ENCODE measurements at regions not wholly inside any gene's neighbourhood (a gene's known extent, or its start where the extent isn't known, plus 50 kb on each side); places are given as distances from the start of the nearest gene placed in this dataset.

- Histone ChIP-seq H3K4me1 (no peaks in the 10 kb centered on the region), H3K27ac (no peak overlapping the region), H3K36me3 (no peaks in the 10 kb centered on the region), H3K9me3 (no peaks in the 10 kb centered on the region), H3K27me3 (ENCODE audit: low read depth) (no peaks in the 10 kb centered on the region), H3K4me3 (no peak overlapping the region)
- TF ChIP-seq CTCF (IDR thresholded peaks at IDR 0.05), result no peak
- DNase-seq, result no peak
- intact Hi-C loops (cut with DNase I), result no loop called here
- no peak for ATAC-seq
Observed at GRCh38 chr13:37482331-37482730, 116.2 kb downstream of the POSTN start.

GRCh38 chr13:37481885-37482227, 116.7 kb downstream of the POSTN start:
- no peak overlapping the region for H3K4me3 ChIP-seq

GRCh38 chr13:37481011-37481884, 117.3 kb downstream of the POSTN start:
- Histone ChIP-seq H3K27me3 (ENCODE audit: low read depth) (no peaks in the 10 kb centered on the region), H3K4me1 (no peaks in the 10 kb centered on the region), H3K4me3 (no peak overlapping the region), H3K9me3 (no peaks in the 10 kb centered on the region), H3K27ac (no peak overlapping the region), H3K36me3 (no peaks in the 10 kb centered on the region)
- ATAC-seq, result no peak
- intact Hi-C loops (cut with DNase I), result no loop called here
- no peak for TF ChIP-seq CTCF (IDR thresholded peaks at IDR 0.05)
- no peak for DNase-seq

More at GRCh38 chr13:37481885-37482227, 116.7 kb downstream of the POSTN start:
- TF ChIP-seq CTCF (IDR thresholded peaks at IDR 0.05), result no peak
- intact Hi-C loops (cut with DNase I), result no loop called here
- H3K4me1 ChIP-seq, result no peaks in the 10 kb centered on the region
- no peak overlapping the region for H3K27ac ChIP-seq
- no peak for DNase-seq
- ATAC-seq, result no peak
- H3K27me3 ChIP-seq (ENCODE audit: low read depth), result no peaks in the 10 kb centered on the region
- no peaks in the 10 kb centered on the region for H3K36me3 ChIP-seq
- H3K9me3 ChIP-seq, result no peaks in the 10 kb centered on the region

GRCh38 chr13:37479916-37480315, 118.7 kb downstream of the POSTN start:
- H3K4me3 ChIP-seq, result no peak overlapping the region
- no peak overlapping the region for H3K27ac ChIP-seq
- no peaks in the 10 kb centered on the region for H3K9me3 ChIP-seq
- intact Hi-C loops (cut with DNase I), result no loop called here
- ATAC-seq (no peak), DNase-seq (no peak)
- H3K36me3 ChIP-seq, result no peaks in the 10 kb centered on the region
- no peaks in the 10 kb centered on the region for H3K4me1 ChIP-seq
- TF ChIP-seq CTCF (IDR thresholded peaks at IDR 0.05), result no peak
- H3K27me3 ChIP-seq (ENCODE audit: low read depth), result no peaks in the 10 kb centered on the region

- DNase-seq (no peak), ATAC-seq (no peak)
- H3K4me1 ChIP-seq, result no peaks in the 10 kb centered on the region
- intact Hi-C loops (cut with DNase I), result no loop called here
- H3K9me3 ChIP-seq, result no peaks in the 10 kb centered on the region
- H3K36me3 ChIP-seq, result no peaks in the 10 kb centered on the region
- no peak overlapping the region for H3K27ac ChIP-seq
- no peak overlapping the region for H3K4me3 ChIP-seq
- no peaks in the 10 kb centered on the region for H3K27me3 ChIP-seq (ENCODE audit: low read depth)
- no peak for TF ChIP-seq CTCF (IDR thresholded peaks at IDR 0.05)
Observed at GRCh38 chr13:37476874-37477273, 121.7 kb downstream of the POSTN start.
